ENCODE measurements at regions not wholly inside any gene's neighbourhood (a gene's known extent, or its start where the extent isn't known, plus 50 kb on each side); places are given as distances from the start of the nearest gene placed in this dataset.

DNA sequence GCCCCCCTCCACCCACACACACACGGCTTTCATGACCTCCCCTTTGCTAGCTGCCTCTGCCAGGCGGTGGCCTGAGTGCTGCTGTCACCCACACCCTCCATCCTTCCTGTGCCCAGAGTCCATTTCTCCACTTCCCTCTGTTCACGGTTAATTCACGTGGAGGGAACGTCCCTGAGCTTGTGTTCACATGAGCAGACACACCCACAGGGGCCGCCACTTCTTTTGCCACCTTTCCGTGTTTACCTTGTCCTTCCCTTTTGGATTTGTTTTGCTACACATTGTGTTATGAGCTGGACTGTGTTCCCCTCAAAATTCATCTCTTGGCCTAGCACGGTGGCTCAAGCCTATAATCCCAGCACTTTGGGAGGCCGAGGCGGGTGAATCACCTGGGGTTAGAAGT, 128.0 kb downstream of the ETS2 start:
- H3K4me1 ChIP-seq (ENCODE audit: insufficient read depth, low read length): no peaks in the 10 kb centered on the region
- H3K36me3 ChIP-seq (ENCODE audit: insufficient read depth, low read length): no peaks in the 10 kb centered on the region
- H3K27me3 ChIP-seq (ENCODE audit: insufficient read depth, low read length): no peaks in the 10 kb centered on the region
- no peak overlapping the region for H3K9ac ChIP-seq (ENCODE audit: low read depth, low read length)
- 0 out of 2 replicates have a peak, but pooled peaks cover 2% of the 10 kb centered on the region for H3K9me3 ChIP-seq (ENCODE audit: insufficient read depth, low read depth, low read length)
- 94% methylated on average over 10 of the region's 10 CpGs for WGBS
- H3K27ac ChIP-seq (ENCODE audit: low read depth, low read length): no peak overlapping the region
- H3K4me3 ChIP-seq (ENCODE audit: low read length): no peak overlapping the region

DNA sequence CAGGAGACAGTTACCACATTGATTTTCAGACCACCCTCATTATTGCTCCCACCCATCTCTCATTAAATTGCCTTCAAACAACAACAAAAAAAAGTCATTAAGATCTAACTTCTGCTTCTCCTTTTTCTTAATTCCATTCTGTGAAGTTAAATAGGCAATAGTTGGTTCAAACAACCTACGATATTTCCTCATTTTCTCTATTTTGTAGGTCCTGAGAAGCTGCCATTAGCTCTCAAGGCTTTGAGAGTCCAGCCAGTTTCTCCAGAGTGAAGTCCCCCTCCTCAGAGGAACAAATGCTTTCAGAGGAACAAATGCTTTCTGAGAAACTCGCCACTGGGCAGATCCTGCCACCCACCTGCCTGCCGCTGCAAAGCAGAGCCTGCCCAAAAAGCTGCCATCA, 125.6 kb downstream of the ETS2 start:
- 0 out of 2 replicates have a peak, but pooled peaks cover 2% of the 10 kb centered on the region for H3K9me3 ChIP-seq (ENCODE audit: insufficient read depth, low read depth, low read length)
- no peak overlapping the region for H3K27ac ChIP-seq (ENCODE audit: low read depth, low read length)
- WGBS: 95% methylated on average over 3 of the region's 3 CpGs

DNA sequence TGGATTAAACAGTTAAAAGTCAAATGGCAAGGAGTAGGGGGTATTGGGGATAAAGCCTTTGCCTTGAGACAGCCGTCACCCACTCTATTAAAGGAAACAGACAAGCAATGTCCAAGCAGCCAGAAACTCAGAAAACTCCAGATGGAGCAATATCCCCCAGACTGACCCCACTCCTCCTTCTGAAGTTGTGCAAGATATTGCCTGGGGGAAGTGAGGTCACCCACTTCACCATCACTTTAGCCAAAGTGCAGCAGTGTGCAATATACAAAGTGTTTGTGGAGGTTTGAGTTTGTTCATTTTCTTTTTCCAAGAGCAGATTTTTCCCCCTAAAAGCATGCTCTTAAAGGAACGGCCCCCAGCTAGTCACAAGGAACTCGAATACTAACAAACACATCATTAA, 125.1 kb downstream of the ETS2 start:
- Histone ChIP-seq H3K36me3 (ENCODE audit: insufficient read depth, low read length) (no peaks in the 10 kb centered on the region), H3K27me3 (ENCODE audit: insufficient read depth, low read length) (no peaks in the 10 kb centered on the region), H3K4me3 (ENCODE audit: low read length) (no peak overlapping the region), H3K4me1 (ENCODE audit: insufficient read depth, low read length) (no peaks in the 10 kb centered on the region), H3K9me3 (ENCODE audit: insufficient read depth, low read depth, low read length) (0 out of 2 replicates have a peak, but pooled peaks cover 2% of the 10 kb centered on the region), H3K9ac (ENCODE audit: low read depth, low read length) (no peak overlapping the region), H3K27ac (ENCODE audit: low read depth, low read length) (no peak overlapping the region)
- 67% methylated on average over 2 of the region's 3 CpGs for WGBS

More for the DNA sequence above, 125.6 kb downstream of the ETS2 start:
- H3K9ac ChIP-seq (ENCODE audit: low read depth, low read length): no peak overlapping the region
- no peak overlapping the region for H3K4me3 ChIP-seq (ENCODE audit: low read length)
- no peaks in the 10 kb centered on the region for H3K36me3 ChIP-seq (ENCODE audit: insufficient read depth, low read length)
- H3K4me1 ChIP-seq (ENCODE audit: insufficient read depth, low read length): no peaks in the 10 kb centered on the region
- no peaks in the 10 kb centered on the region for H3K27me3 ChIP-seq (ENCODE audit: insufficient read depth, low read length)

DNA sequence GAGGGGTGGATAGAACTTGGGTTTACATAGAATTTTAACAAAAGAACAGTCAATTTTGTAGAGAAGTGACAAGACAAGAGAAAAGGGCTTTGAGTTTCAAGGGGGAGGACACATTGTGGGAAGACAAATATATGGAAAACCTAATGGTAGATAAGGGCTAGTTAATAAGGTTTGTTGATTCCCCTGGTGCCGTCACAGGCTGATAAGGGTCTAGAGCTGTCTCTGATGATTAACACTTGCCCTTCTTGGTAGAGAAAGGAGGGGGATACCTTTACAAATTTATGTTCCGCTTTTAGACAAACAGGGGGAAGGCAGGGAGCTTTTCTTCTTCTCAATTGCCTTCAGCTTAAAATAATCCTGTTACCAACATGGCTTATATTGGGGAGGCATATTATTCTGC, 124.3 kb downstream of the ETS2 start:
- H3K4me1 ChIP-seq (ENCODE audit: insufficient read depth, low read length): no peaks in the 10 kb centered on the region
- no peaks in the 10 kb centered on the region for H3K27me3 ChIP-seq (ENCODE audit: insufficient read depth, low read length)
- 94% methylated on average over 1 of the region's 2 CpGs for WGBS
- no peak overlapping the region for H3K9ac ChIP-seq (ENCODE audit: low read depth, low read length)
- 0 out of 2 replicates have a peak, but pooled peaks cover 2% of the 10 kb centered on the region for H3K9me3 ChIP-seq (ENCODE audit: insufficient read depth, low read depth, low read length)
- H3K27ac ChIP-seq (ENCODE audit: low read depth, low read length): no peak overlapping the region
- H3K4me3 ChIP-seq (ENCODE audit: low read length): no peak overlapping the region
- H3K36me3 ChIP-seq (ENCODE audit: insufficient read depth, low read length): no peaks in the 10 kb centered on the region

DNA sequence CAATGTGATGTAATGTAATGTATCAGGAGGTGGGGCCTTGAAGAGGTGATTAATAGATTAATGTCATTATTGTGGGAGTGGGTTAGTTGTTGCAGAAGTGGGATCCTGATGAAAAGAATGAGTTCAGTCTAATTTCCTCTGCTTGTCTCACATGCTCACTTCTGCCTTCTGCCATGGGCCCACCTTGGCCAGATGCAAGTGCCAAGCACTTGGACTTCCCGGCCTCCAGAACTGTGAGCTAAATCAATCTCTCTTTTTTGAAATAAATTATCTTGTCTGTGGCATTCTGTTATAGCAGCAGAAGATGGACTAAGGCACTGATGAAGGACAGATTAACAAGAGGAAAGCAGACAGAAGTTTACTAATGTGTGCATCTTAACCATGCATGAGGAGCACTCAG, 123.9 kb downstream of the ETS2 start:
- Histone ChIP-seq H3K27ac (ENCODE audit: low read depth, low read length) (no peak overlapping the region), H3K4me3 (ENCODE audit: low read length) (no peak overlapping the region), H3K9me3 (ENCODE audit: insufficient read depth, low read depth, low read length) (0 out of 2 replicates have a peak, but pooled peaks cover 2% of the 10 kb centered on the region), H3K27me3 (ENCODE audit: insufficient read depth, low read length) (no peaks in the 10 kb centered on the region), H3K9ac (ENCODE audit: low read depth, low read length) (no peak overlapping the region), H3K36me3 (ENCODE audit: insufficient read depth, low read length) (no peaks in the 10 kb centered on the region), H3K4me1 (ENCODE audit: insufficient read depth, low read length) (no peaks in the 10 kb centered on the region)
- 100% methylated on average over 1 of the region's 1 CpG for WGBS

DNA sequence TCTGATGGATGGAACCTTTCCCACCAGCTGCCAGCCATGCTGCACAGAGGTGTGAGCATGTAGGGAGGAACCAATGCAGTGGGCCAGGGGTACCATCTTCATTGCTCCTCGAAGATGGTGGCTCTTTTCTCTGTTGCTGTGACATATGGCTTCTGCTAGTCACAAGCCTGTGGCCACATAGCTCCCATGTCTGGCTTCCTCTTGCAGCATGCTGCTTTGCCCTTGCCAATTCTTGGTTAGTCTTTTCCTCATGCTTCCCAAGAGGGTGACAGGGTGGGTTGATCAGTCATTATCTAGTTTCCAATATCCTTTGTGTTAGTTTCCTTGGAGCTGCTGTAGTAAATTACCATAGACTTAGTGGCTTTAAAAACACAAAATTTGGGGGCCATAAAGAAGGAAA, 123.4 kb downstream of the ETS2 start:
- 0 out of 2 replicates have a peak, but pooled peaks cover 2% of the 10 kb centered on the region for H3K9me3 ChIP-seq (ENCODE audit: insufficient read depth, low read depth, low read length)
- WGBS: 88% methylated on average over 1 of the region's 1 CpG
- H3K36me3 ChIP-seq (ENCODE audit: insufficient read depth, low read length): no peaks in the 10 kb centered on the region
- H3K27ac ChIP-seq (ENCODE audit: low read depth, low read length): no peak overlapping the region
- H3K9ac ChIP-seq (ENCODE audit: low read depth, low read length): no peak overlapping the region
- no peak overlapping the region for H3K4me3 ChIP-seq (ENCODE audit: low read length)
- H3K27me3 ChIP-seq (ENCODE audit: insufficient read depth, low read length): no peaks in the 10 kb centered on the region
- no peaks in the 10 kb centered on the region for H3K4me1 ChIP-seq (ENCODE audit: insufficient read depth, low read length)

DNA sequence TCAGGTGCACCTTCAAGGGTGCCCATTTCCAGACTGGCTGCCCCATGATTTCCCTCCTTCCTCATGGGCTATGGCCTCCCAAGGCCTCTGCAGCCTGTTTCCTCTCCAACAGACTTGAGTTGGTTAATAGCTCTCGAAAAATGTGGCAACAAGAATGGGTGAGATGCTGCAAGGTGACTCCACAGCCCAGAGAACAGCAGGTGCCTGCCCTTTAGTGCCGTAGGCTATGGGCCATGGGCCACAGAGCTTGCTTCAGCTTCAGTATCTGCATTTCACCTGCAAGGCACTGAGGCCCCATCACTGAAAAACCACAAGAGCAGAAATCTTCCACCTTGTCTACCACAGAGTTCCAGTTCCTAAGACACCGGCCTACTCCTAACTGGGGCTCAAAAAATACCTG, 122.0 kb downstream of the ETS2 start:
- no peak overlapping the region for H3K27ac ChIP-seq (ENCODE audit: low read depth, low read length)

DNA sequence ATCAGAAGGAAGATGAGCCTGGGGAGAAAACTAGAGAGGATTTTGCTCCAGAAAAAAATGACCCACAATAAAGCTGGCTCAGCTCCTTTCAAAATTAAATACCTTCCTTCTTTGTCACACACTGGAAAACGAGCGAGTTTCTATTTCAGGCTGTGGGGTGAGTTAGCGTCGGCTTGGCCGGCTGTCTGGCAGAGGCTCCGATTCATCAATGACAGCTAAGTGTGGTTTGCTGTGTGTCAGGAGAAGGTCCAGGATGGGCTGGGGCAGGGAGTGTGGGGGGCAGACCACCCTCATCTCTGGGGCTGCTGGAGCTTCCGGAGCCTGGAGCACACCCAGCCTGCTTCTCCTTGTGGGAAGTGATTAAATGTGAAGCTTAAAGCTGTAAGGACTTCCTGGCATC, 120.2 kb downstream of the ETS2 start:
- no peak overlapping the region for H3K4me3 ChIP-seq (ENCODE audit: low read length)
- no peaks in the 10 kb centered on the region for H3K4me1 ChIP-seq (ENCODE audit: insufficient read depth, low read length)
- no peak overlapping the region for H3K9ac ChIP-seq (ENCODE audit: low read depth, low read length)
- H3K27me3 ChIP-seq (ENCODE audit: insufficient read depth, low read length): no peaks in the 10 kb centered on the region
- H3K36me3 ChIP-seq (ENCODE audit: insufficient read depth, low read length): no peaks in the 10 kb centered on the region
- no peak overlapping the region for H3K27ac ChIP-seq (ENCODE audit: low read depth, low read length)
- 81% methylated on average over 7 of the region's 7 CpGs for WGBS
- 0 out of 2 replicates have a peak, but pooled peaks cover 2% of the 10 kb centered on the region for H3K9me3 ChIP-seq (ENCODE audit: insufficient read depth, low read depth, low read length)

More for the DNA sequence above, 122.0 kb downstream of the ETS2 start:
- H3K9ac ChIP-seq (ENCODE audit: low read depth, low read length): no peak overlapping the region
- H3K4me3 ChIP-seq (ENCODE audit: low read length): no peak overlapping the region
- H3K4me1 ChIP-seq (ENCODE audit: insufficient read depth, low read length): no peaks in the 10 kb centered on the region
- H3K9me3 ChIP-seq (ENCODE audit: insufficient read depth, low read depth, low read length): 0 out of 2 replicates have a peak, but pooled peaks cover 2% of the 10 kb centered on the region
- H3K27me3 ChIP-seq (ENCODE audit: insufficient read depth, low read length): no peaks in the 10 kb centered on the region
- H3K36me3 ChIP-seq (ENCODE audit: insufficient read depth, low read length): no peaks in the 10 kb centered on the region
- 72% methylated on average over 3 of the region's 3 CpGs for WGBS

DNA sequence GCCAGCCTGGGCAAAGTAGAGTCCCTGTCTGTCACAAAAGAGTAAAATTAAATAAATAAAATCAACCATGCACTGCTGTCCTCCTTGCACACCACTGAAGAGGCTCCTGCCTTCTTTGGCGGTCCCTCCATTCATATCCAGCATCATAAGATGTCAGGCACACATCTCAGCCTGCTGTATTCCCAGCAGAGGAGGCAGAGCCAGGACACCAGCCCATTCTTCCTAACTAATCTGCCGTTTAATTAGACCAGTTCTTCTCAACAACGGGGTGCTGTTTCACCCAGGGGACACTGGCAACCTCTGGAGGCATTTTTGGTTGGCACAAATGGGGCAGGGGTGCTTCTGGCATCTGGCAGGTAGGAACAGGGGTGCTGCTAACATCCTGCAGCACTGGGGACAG, 119.7 kb downstream of the ETS2 start:
- 88% methylated on average over 3 of the region's 3 CpGs for WGBS
- Histone ChIP-seq H3K4me3 (ENCODE audit: low read length) (no peak overlapping the region), H3K9ac (ENCODE audit: low read depth, low read length) (no peak overlapping the region), H3K4me1 (ENCODE audit: insufficient read depth, low read length) (no peaks in the 10 kb centered on the region), H3K36me3 (ENCODE audit: insufficient read depth, low read length) (no peaks in the 10 kb centered on the region), H3K27ac (ENCODE audit: low read depth, low read length) (no peak overlapping the region), H3K9me3 (ENCODE audit: insufficient read depth, low read depth, low read length) (0 out of 2 replicates have a peak, but pooled peaks cover 2% of the 10 kb centered on the region), H3K27me3 (ENCODE audit: insufficient read depth, low read length) (no peaks in the 10 kb centered on the region)

DNA sequence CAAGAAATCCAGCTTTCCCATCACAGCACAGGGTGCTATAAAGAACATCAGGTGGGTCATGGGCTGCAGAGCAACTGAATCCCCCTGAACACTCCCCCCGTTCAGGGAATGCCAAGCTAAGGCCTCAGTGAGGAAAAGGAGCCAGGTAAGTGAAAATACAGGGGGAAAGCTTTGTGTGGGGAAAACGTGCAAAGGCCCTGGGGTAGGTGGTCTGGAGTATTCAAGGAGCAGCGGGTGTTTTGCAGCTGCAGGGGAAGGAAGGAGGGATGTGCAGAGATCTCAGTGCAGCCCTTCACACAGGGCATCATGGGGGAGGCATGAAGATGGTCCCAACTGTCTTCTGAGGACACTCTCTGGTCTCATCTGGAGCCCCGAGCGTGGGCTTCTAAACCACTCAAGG, 119.2 kb downstream of the ETS2 start:
- no peak overlapping the region for H3K27ac ChIP-seq (ENCODE audit: low read depth, low read length)
- 94% methylated on average over 5 of the region's 5 CpGs for WGBS

DNA sequence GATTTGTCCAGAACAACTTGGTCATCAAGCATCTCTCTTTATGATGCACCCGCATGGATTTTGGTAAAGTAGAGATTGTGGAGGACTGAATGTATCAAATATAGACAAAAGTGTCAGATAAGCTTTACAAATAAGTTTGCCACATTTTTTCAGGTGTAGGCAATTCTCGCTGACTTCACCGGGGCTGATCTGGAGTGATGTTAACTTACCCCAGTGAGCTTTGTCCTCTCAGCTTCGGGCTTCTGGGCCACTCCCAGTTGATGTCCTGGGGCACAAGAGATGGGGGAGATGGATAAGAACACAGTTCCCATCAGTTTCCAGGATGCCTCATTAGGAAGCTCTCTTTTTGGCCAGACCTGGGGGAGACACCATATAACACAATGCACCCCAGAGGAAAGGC, 117.7 kb downstream of the ETS2 start:
- Histone ChIP-seq H3K27me3 (ENCODE audit: insufficient read depth, low read length) (no peaks in the 10 kb centered on the region), H3K4me3 (ENCODE audit: low read length) (no peak overlapping the region), H3K36me3 (ENCODE audit: insufficient read depth, low read length) (no peaks in the 10 kb centered on the region), H3K27ac (ENCODE audit: low read depth, low read length) (no peak overlapping the region), H3K9me3 (ENCODE audit: insufficient read depth, low read depth, low read length) (no peaks in the 10 kb centered on the region), H3K9ac (ENCODE audit: low read depth, low read length) (no peak overlapping the region), H3K4me1 (ENCODE audit: insufficient read depth, low read length) (peaks cover 2% of the 10 kb centered on the region; the same call in 1 of the 2 replicates)
- 91% methylated on average over 4 of the region's 4 CpGs for WGBS

More for the DNA sequence above, 119.2 kb downstream of the ETS2 start:
- Histone ChIP-seq H3K36me3 (ENCODE audit: insufficient read depth, low read length) (no peaks in the 10 kb centered on the region), H3K9ac (ENCODE audit: low read depth, low read length) (no peak overlapping the region), H3K4me1 (ENCODE audit: insufficient read depth, low read length) (no peaks in the 10 kb centered on the region), H3K27me3 (ENCODE audit: insufficient read depth, low read length) (no peaks in the 10 kb centered on the region), H3K4me3 (ENCODE audit: low read length) (no peak overlapping the region), H3K9me3 (ENCODE audit: insufficient read depth, low read depth, low read length) (0 out of 2 replicates have a peak, but pooled peaks cover 2% of the 10 kb centered on the region)
